ENCODE measurements at regions not wholly inside any gene's neighbourhood (a gene's known extent, or its start where the extent isn't known, plus 50 kb on each side); places are given as distances from the start of the nearest gene placed in this dataset.

DNA sequence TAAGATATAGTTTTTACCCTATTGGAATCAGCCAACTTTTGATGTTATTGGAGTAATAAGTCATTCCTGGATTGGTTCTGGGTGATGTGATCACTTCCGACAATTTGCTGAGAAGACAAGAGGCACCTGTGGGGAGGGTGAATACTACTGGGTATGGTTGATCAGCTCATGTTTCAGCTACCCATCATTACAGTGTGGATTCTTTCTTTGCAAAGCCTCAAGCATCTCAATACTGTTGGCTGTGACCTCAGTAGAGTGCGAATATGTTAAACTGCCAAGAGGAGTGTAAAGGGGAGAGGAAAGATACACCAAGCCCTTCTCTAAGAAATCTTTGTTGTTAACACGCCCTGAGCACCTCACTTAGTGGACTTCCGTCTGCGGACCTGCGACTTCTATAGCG lies 317.7 kb downstream of the TDRD15 start:
- Histone ChIP-seq H3K27ac (no peak overlapping the region), H3K4me3 (no peak overlapping the region)

GRCh38 chr2:21443494-21444105 lies 319.8 kb downstream of the TDRD15 start:
- ATAC-seq: peak in 2 of 4 donors; percentile 55 to 68
- 27 to 41% (median 29%) methylated on average over 5 of the region's 5 CpGs for WGBS, 4 donors
- peaks cover 0 to 9% (median 0%) of the 10 kb centered on the region in 12 donors for H3K4me1 ChIP-seq

More for the DNA sequence above, 317.7 kb downstream of the TDRD15 start:
- WGBS, 4 donors: 92 to 98% (median 94%) methylated on average over 7 of the region's 7 CpGs
- DNase-seq (no peak), ATAC-seq (no peak)
- H3K36me3 ChIP-seq: no peaks in the 10 kb centered on the region
- H3K4me1 ChIP-seq: peaks cover 0 to 9% (median 0%) of the 10 kb centered on the region in 12 donors
- TF ChIP-seq, protein P1, sequence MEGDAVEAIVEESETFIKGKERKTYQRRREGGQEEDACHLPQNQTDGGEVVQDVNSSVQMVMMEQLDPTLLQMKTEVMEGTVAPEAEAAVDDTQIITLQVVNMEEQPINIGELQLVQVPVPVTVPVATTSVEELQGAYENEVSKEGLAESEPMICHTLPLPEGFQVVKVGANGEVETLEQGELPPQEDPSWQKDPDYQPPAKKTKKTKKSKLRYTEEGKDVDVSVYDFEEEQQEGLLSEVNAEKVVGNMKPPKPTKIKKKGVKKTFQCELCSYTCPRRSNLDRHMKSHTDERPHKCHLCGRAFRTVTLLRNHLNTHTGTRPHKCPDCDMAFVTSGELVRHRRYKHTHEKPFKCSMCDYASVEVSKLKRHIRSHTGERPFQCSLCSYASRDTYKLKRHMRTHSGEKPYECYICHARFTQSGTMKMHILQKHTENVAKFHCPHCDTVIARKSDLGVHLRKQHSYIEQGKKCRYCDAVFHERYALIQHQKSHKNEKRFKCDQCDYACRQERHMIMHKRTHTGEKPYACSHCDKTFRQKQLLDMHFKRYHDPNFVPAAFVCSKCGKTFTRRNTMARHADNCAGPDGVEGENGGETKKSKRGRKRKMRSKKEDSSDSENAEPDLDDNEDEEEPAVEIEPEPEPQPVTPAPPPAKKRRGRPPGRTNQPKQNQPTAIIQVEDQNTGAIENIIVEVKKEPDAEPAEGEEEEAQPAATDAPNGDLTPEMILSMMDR (IDR thresholded peaks at IDR 0.05): no peak
- TF ChIP-seq POLR2A (IDR thresholded peaks at IDR 0.05): no peak
- no peaks in the 10 kb centered on the region for H3K9me3 ChIP-seq
- intact Hi-C loops (cut with DNase I): no loop called here
- no peaks in the 10 kb centered on the region for H3K27me3 ChIP-seq

GRCh38 chr2:21449881-21450280 lies 326.1 kb downstream of the TDRD15 start:
- Histone ChIP-seq H3K27ac (no peak overlapping the region), H3K4me1 (peaks cover 0 to 10% (median 0%) of the 10 kb centered on the region in 12 donors), H3K36me3 (no peaks in the 10 kb centered on the region), H3K4me3 (no peak overlapping the region), H3K27me3 (no peaks in the 10 kb centered on the region), H3K9me3 (no peaks in the 10 kb centered on the region)
- DNase-seq: no peak
- no peak for ATAC-seq
- intact Hi-C loops (cut with DNase I): no loop called here
- TF ChIP-seq, protein P1 (IDR thresholded peaks at IDR 0.05): no peak
- no peak for TF ChIP-seq POLR2A (IDR thresholded peaks at IDR 0.05)
- WGBS, 4 donors: 74 to 83% (median 77%) methylated on average over 4 of the region's 4 CpGs

More at GRCh38 chr2:21443494-21444105, 319.8 kb downstream of the TDRD15 start:
- Histone ChIP-seq H3K36me3 (no peaks in the 10 kb centered on the region), H3K27ac (peak overlapping the region in 1 of 12 donors; percentile 36), H3K4me3 (no peak overlapping the region), H3K27me3 (no peaks in the 10 kb centered on the region), H3K9me3 (no peaks in the 10 kb centered on the region)
- no peak for DNase-seq
- TF ChIP-seq POLR2A (IDR thresholded peaks at IDR 0.05): no peak
- TF ChIP-seq, protein P1 (IDR thresholded peaks at IDR 0.05): no peak
- intact Hi-C loops (cut with DNase I): no loop called here

DNA sequence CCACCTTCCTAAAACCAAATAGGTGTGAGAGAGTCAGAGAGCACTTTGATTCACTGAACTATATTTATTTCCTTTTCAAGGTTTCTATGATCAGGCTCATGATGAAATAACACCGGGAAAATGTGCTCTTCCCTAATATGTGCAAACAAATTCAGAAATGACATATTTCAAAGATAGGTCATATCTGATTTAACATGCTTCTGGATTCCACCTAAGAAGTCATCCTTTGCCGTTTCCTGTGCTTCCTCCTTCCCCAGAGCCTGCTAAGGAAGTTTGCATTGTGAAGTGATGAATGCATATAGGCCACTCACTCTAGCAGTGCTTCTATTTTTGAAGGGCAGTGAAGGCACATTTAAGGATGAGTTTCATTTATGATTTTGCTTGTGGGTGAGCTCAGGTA lies 327.6 kb downstream of the TDRD15 start:
- ATAC-seq (no peak), DNase-seq (no peak)
- H3K4me1 ChIP-seq: peaks cover 0 to 10% (median 0%) of the 10 kb centered on the region in 12 donors
- 51 to 73% (median 62%) methylated on average over 2 of the region's 2 CpGs for WGBS, 4 donors
- no peak overlapping the region for H3K27ac ChIP-seq
- intact Hi-C loops (cut with DNase I): no loop called here
- no peak overlapping the region for H3K4me3 ChIP-seq
- no peaks in the 10 kb centered on the region for H3K27me3 ChIP-seq
- TF ChIP-seq, protein P1 (IDR thresholded peaks at IDR 0.05): no peak
- no peak for TF ChIP-seq POLR2A (IDR thresholded peaks at IDR 0.05)
- H3K36me3 ChIP-seq: no peaks in the 10 kb centered on the region
- no peaks in the 10 kb centered on the region for H3K9me3 ChIP-seq

Data from heart left ventricle (tissue), 16 donors.